DMS79 (cell line): ENCODE measurements at regions not wholly inside any gene's neighbourhood (a gene's known extent, or its start where the extent isn't known, plus 50 kb on each side); places are given as distances from the start of the nearest gene placed in this dataset.
A peak's percentile ranks its signal among the peaks of the same experiment; 100 is the strongest.

Source experiments
- DNase-seq: peaks from one replicate; lab custom pipeline; 2025; lab: John Stamatoyannopoulos, UW

GRCh38 chr4:56757821-56758411, 63.6 kb downstream of the SPINK2 start:
- DNase-seq = no peak

- DNase-seq = no peak
Observed at GRCh38 chr4:56757261-56757746, 64.2 kb downstream of the SPINK2 start.

GRCh38 chr4:56755901-56756300, 65.6 kb downstream of the SPINK2 start:
- no peak for DNase-seq

GRCh38 chr4:56752985-56753384, 68.5 kb downstream of the SPINK2 start:
- peak; percentile 35 for DNase-seq

GRCh38 chr4:56750231-56750630, 69.1 kb upstream of the HOPX start:
- no peak for DNase-seq

GRCh38 chr4:56748271-56748670, 67.2 kb upstream of the HOPX start:
- no peak for DNase-seq

- DNase-seq = no peak
Observed at GRCh38 chr4:56746639-56747038, 65.5 kb upstream of the HOPX start.

GRCh38 chr4:56745042-56745441, 63.9 kb upstream of the HOPX start:
- DNase-seq = no peak

- DNase-seq = no peak
Observed at GRCh38 chr4:56744030-56744429, 62.9 kb upstream of the HOPX start.

GRCh38 chr4:56743550-56743949, 62.5 kb upstream of the HOPX start:
- DNase-seq = no peak

GRCh38 chr4:56742080-56742871, 61.2 kb upstream of the HOPX start:
- no peak for DNase-seq

- DNase-seq = no peak
Observed at GRCh38 chr4:56741595-56741994, 60.5 kb upstream of the HOPX start.

- no peak for DNase-seq
Observed at GRCh38 chr4:56739066-56739777, 58.1 kb upstream of the HOPX start.

- peak; percentile 58 for DNase-seq
Observed at GRCh38 chr4:56737666-56738065, 56.6 kb upstream of the HOPX start.

- DNase-seq = no peak
Observed at GRCh38 chr4:56733352-56733751, 52.3 kb upstream of the HOPX start.

- DNase-seq = no peak
Observed at GRCh38 chr4:56732301-56732700, 51.2 kb upstream of the HOPX start.

- no peak for DNase-seq
Observed at GRCh38 chr4:56731857-56732256, 50.8 kb upstream of the HOPX start.
